GM12878 (cell line): ENCODE measurements at regions not wholly inside any gene's neighbourhood (a gene's known extent, or its start where the extent isn't known, plus 50 kb on each side); places are given as distances from the start of the nearest gene placed in this dataset.

ENCODE experiments used
- ATAC-seq: fragments of 200-7000 bp; cut with Tn5 transposase; 3 replicates; pipeline ENCODE4 v1.9.1; 2020; ENCODE audit warnings: mild to moderate bottlenecking, moderate library complexity
- BruUV-seq: library from RNA; stranded (reverse); fragments of 400-500 nt; replicated peaks from 2 replicates; lab custom pipeline; 2021; lab: Mats Ljungman, UMichigan
- CTCF ChIA-PET: fragments of 300-600 bp; sonication (Branson Sonifier 250); formaldehyde crosslinking; extraction: SDS; loops from one replicate; lab custom pipeline; 2021; ENCODE audit warnings: inconsistent platforms; lab: Yijun Ruan, JAX
- POLR2A ChIA-PET: fragments of 350-600 bp; formaldehyde crosslinking; extraction: SDS; loops from one replicate; lab custom pipeline; 2021; ENCODE audit warnings: inconsistent platforms; lab: Charles Lee
- RAD21 ChIA-PET: fragments of 300-600 bp; sonication (Branson Sonifier 250); formaldehyde crosslinking; loops from one replicate; lab custom pipeline; 2023; ENCODE audit warnings: antibody characterized with exemption; ENCODE audit not compliant: unreplicated experiment; lab: Charles Lee
- SMC1A ChIA-PET: fragments of 300-600 bp; sonication (Branson Sonifier 250); formaldehyde crosslinking; loops from one replicate; lab custom pipeline; 2023; ENCODE audit not compliant: unreplicated experiment, uncharacterized antibody; lab: Charles Lee
- DNase-seq: peaks from one replicate; pipeline ENCODE4 v3.0.0-alpha.2; 2011; ENCODE audit warnings: low read depth, low spot score
- FAIRE-seq: peaks from 3 replicates; lab custom pipeline; 2011; peaks lifted over from hg19 to GRCh38; lab: Jason Lieb, UNC
- H2AFZ ChIP-seq: 2 replicates; pipeline ENCODE4 v1.6.0; 2011; ENCODE audit warnings: low read depth, low read length, control low read depth; ENCODE audit not compliant: control insufficient read depth
- H3K27ac ChIP-seq: 2 replicates; pipeline ENCODE4 v1.5.1; 2011; ENCODE audit warnings: control low read depth; ENCODE audit not compliant: control insufficient read depth, insufficient read depth
- H3K27me3 ChIP-seq, 2 experiments: replicated peaks in 1 of 2; 2 replicates each; pipeline versions ENCODE4 v1.6.0 to v1.6.1; 2011; ENCODE audit warnings: low read length in 1 of 2; ENCODE audit not compliant: control insufficient read depth in 2 of 2, insufficient read depth in 2 of 2
- H3K36me3 ChIP-seq, 2 experiments: 2 replicates each; pipeline ENCODE4 v1.5.1; 2011; ENCODE audit warnings: low read length in 1 of 2; ENCODE audit not compliant: control insufficient read depth in 2 of 2, insufficient read depth in 2 of 2
- H3K4me1 ChIP-seq: 2 replicates; pipeline ENCODE4 v1.6.1; 2011; ENCODE audit warnings: mild to moderate bottlenecking, low read length, moderate library complexity, mixed read lengths; ENCODE audit not compliant: control insufficient read depth, insufficient read depth
- H3K4me2 ChIP-seq: 2 replicates; pipeline ENCODE4 v1.6.0; 2011; ENCODE audit warnings: control low read depth; ENCODE audit not compliant: control insufficient read depth, insufficient read depth
- H3K4me3 ChIP-seq: fragments of 200-600 bp; sonication (generic); 2 replicates; pipeline ENCODE4 v1.5.1; 2016
- H3K79me2 ChIP-seq: 2 replicates; pipeline ENCODE4 v1.6.0; 2011; ENCODE audit warnings: low read length; ENCODE audit not compliant: control insufficient read depth, insufficient read depth
- H3K9ac ChIP-seq: 2 replicates; pipeline ENCODE4 v1.8.0; 2011; ENCODE audit warnings: low read length, control low read depth, mixed read lengths; ENCODE audit not compliant: control insufficient read depth, insufficient read depth
- H3K9me3 ChIP-seq: replicated peaks from 3 replicates; pipeline ENCODE4 v1.5.1; 2011; ENCODE audit warnings: mild to moderate bottlenecking, low read length; ENCODE audit not compliant: control insufficient read depth, insufficient read depth
- H4K20me1 ChIP-seq: 2 replicates; pipeline ENCODE4 v1.6.0; 2011; ENCODE audit not compliant: control insufficient read depth, insufficient read depth
- CBFB ChIP-seq: IDR thresholded peaks from 2 replicates; pipeline ENCODE4 v1.6.1; 2016; ENCODE audit warnings: antibody characterized with exemption, low read depth
- MYB ChIP-seq: fragments of 150-350 bp; IDR thresholded peaks from 2 replicates; pipeline ENCODE4 v1.6.1; 2014; ENCODE audit warnings: mild to moderate bottlenecking, low read depth, low read length, borderline replicate concordance
- POU2F2 ChIP-seq: IDR thresholded peaks from 3 replicates; pipeline ENCODE4 v1.6.1; 2011; ENCODE audit warnings: low read depth, mild to moderate bottlenecking, low read length, borderline replicate concordance
- SIX5 ChIP-seq: IDR thresholded peaks from 2 replicates; pipeline ENCODE4 v1.6.1; 2011; ENCODE audit warnings: mild to moderate bottlenecking, low read depth, low read length, moderate library complexity; ENCODE audit not compliant: severe bottlenecking
- TARDBP ChIP-seq: IDR thresholded peaks from 2 replicates; pipeline ENCODE4 v1.6.1; 2016; ENCODE audit warnings: borderline replicate concordance
- ZNF217 ChIP-seq: fragments of 450-650 bp; IDR thresholded peaks from 2 replicates; pipeline ENCODE4 v1.6.1; 2017; ENCODE audit warnings: antibody characterized with exemption, mild to moderate bottlenecking
- whole genome bisulfite sequencing: methylation state at CpG from one replicate; pipeline ENCODE4 v1.1.6; 2016; ENCODE audit warnings: low lambda C conversion rate; ENCODE audit not compliant: insufficient replicate concordance, insufficient coverage; ENCODE audit errors: missing lambda C conversion rate; 5-methylcytosine and 5-hydroxymethylcytosine counted together
- in situ Hi-C: fragments of 300-500 bp; cut with MboI; formaldehyde crosslinking; loops from 9 replicates; pipeline ENCODE4 v1.14.3; 2018; ENCODE audit warnings: mixed read lengths
- intact Hi-C: fragments of 100-400 bp; cut with micrococcal nuclease; formaldehyde crosslinking; loops from one replicate; pipeline ENCODE4 v1.14.2; 2022; ENCODE audit not compliant: unreplicated experiment
- TF ChIP-seq, protein P1 (sequence below): fragments of 150-350 bp; IDR thresholded peaks from 2 replicates; pipeline ENCODE4 v1.6.1; 2016; ENCODE audit warnings: low read depth, low read length

DNA sequence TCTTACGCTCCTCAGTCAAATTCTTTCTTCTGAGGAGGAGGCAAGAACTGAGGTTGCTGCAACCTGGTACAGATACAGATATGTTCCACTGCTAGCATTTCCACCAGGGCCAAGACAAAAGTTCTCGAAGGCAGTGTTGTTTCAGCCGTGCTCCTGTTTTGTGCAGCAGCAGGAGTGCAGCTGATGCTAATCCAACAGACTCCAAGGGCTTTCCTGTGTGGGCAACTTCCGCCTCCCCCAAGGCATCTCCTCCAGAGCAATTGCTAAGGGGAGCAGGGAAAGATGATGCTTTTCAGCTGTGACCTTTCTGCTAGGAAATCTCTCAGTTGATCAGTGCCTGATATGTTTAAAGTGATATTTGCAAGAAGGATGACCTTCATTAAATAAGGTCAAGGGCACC lies 52.6 kb upstream of the DAPL1 start:
- Histone ChIP-seq H2AFZ (no peak overlapping the region), H3K9me3 (no peaks in the 10 kb centered on the region), H3K4me2 (no peak overlapping the region), H4K20me1 (no peaks in the 10 kb centered on the region), H3K4me3 (no peak overlapping the region), H3K36me3 (no peaks in the 10 kb centered on the region), H3K79me2 (no peaks in the 10 kb centered on the region), H3K4me1 (no peaks in the 10 kb centered on the region), H3K27ac (no peak overlapping the region), H3K9ac (no peak overlapping the region), H3K27me3 (peaks cover 0 to 2% of the 10 kb centered on the region in 2 experiments; a peak in 1 of 4 replicates)
- POLR2A ChIA-PET, result no interaction called here
- TF ChIP-seq POU2F2 (no peak), CBFB (no peak), SIX5 (no peak), ZNF217 (no peak), TARDBP (no peak), MYB (no peak)
- TF ChIP-seq, protein P1, sequence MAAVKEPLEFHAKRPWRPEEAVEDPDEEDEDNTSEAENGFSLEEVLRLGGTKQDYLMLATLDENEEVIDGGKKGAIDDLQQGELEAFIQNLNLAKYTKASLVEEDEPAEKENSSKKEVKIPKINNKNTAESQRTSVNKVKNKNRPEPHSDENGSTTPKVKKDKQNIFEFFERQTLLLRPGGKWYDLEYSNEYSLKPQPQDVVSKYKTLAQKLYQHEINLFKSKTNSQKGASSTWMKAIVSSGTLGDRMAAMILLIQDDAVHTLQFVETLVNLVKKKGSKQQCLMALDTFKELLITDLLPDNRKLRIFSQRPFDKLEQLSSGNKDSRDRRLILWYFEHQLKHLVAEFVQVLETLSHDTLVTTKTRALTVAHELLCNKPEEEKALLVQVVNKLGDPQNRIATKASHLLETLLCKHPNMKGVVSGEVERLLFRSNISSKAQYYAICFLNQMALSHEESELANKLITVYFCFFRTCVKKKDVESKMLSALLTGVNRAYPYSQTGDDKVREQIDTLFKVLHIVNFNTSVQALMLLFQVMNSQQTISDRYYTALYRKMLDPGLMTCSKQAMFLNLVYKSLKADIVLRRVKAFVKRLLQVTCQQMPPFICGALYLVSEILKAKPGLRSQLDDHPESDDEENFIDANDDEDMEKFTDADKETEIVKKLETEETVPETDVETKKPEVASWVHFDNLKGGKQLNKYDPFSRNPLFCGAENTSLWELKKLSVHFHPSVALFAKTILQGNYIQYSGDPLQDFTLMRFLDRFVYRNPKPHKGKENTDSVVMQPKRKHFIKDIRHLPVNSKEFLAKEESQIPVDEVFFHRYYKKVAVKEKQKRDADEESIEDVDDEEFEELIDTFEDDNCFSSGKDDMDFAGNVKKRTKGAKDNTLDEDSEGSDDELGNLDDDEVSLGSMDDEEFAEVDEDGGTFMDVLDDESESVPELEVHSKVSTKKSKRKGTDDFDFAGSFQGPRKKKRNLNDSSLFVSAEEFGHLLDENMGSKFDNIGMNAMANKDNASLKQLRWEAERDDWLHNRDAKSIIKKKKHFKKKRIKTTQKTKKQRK, result no peak
- no peak for ATAC-seq
- CTCF ChIA-PET, result interaction anchor here (1.0 to 5.1 kb wide), 4 partner anchors 12 to 708 kb away, joined by 3 to 37 read pairs (median 6); no protein-coding TSS in a partner anchor
- in situ Hi-C loops, result no loop called here
- RAD21 ChIA-PET, result no interaction called here
- BruUV-seq, result no TSS peak
- SMC1A ChIA-PET, result no interaction called here
- WGBS, result 18% methylated on average over 4 of the region's 4 CpGs
- no peak for FAIRE-seq
- DNase-seq, result no peak
- intact Hi-C loops, result no loop called here
